ENCODE measurements at regions not wholly inside any gene's neighbourhood (a gene's known extent, or its start where the extent isn't known, plus 50 kb on each side); places are given as distances from the start of the nearest gene placed in this dataset.

GRCh38 chr1:93815366-93816110 lies 63.5 kb downstream of the DNTTIP2 start:
- no peak for DNase-seq (ENCODE audit: low spot score)

DNA sequence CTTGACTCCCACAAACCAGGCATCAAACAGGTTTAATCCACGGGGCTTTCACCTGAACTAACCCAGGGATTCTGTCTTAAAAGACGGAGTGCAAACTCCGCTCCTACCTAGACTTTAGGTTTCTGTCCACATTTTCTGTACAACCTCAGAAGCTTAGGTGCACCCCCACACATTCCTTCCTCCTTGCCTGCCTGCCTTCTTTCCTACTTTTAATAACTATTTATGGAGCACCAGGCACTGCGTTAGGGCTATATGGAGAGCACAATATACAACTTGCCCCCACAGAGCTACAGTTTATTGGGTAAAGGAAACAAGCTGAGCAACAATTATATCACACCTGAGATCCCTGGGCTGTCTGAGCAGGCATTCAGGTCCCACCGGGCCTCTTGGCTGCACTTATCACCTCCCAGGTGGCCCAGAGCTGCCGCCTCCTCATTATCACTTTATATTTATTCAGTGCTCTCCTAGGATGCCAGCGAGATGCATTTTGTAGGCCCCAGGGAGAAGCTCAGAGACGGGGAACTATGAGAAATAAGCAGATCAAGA lies 64.1 kb downstream of the DNTTIP2 start:
- no peak for DNase-seq (ENCODE audit: low spot score)

DNA sequence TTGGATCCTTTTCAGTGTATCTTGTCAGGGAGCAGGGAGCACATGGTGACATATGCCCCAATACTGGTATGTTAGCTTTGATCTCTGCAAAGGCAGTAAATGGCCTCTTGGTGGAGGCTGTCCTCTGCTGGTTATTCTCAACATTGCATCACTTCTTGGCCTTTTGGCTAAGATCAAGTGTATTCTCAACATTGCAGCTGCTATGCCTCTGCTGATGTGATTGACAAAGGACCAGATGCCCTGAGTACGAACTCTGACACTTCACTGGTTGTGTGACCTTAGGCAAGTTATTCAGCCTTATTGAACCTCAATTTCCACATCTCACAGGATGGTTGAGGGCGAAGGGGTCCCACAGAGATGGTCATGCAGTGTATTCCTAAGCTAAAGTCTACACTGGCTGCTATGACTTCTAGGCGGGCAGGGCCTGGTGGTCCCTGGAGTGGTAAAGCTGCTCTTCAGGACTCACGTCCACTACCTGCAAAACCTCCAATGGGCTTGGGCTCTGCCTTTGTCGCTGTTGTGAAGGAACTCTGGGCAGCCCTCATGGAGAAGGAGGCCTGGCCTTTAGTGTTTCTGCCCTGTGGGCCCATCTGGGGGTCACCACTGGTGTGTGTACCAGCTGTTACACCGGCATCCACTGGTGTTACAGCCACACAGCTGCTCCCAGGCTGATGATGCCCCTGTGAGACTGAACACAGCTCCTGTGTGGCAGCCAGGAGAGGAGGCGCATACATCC lies 64.8 kb downstream of the DNTTIP2 start:
- peak; percentile 72 for DNase-seq (ENCODE audit: low spot score)

GRCh38 chr1:93813076-93813475 lies 65.9 kb downstream of the DNTTIP2 start:
- DNase-seq (ENCODE audit: low spot score), result no peak

GRCh38 chr1:93811326-93812065 lies 67.5 kb downstream of the DNTTIP2 start:
- no peak for DNase-seq (ENCODE audit: low spot score)

DNA sequence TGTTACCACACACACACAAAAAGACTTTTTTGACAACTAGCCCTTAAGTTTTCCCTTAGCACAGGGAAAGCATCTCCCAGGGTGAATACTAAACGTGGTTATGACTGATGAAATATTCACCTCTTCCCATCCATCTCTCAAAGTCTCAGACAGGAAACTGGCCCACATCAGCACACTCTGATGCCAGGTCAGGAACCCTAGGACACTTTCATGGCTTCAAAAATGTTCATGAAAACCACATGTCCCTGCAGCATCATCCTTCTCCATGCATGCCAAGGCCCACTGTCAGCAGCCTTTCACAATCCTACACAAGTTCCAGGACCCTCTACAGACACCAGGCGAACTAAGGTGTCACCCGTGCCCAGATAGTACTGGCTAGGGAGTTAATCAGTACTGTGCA lies 68.7 kb downstream of the DNTTIP2 start:
- no peak for DNase-seq (ENCODE audit: low spot score)

- DNase-seq (ENCODE audit: low spot score), result no peak
These were observed 70.1 kb downstream of the DNTTIP2 start for GRCh38 chr1:93808871-93809270.

GRCh38 chr1:93807311-93807930 lies 71.6 kb downstream of the DNTTIP2 start:
- DNase-seq (ENCODE audit: low spot score), result no peak

- no peak for DNase-seq (ENCODE audit: low spot score)
These were observed 73.9 kb downstream of the DNTTIP2 start for GRCh38 chr1:93805027-93805610.

DNA sequence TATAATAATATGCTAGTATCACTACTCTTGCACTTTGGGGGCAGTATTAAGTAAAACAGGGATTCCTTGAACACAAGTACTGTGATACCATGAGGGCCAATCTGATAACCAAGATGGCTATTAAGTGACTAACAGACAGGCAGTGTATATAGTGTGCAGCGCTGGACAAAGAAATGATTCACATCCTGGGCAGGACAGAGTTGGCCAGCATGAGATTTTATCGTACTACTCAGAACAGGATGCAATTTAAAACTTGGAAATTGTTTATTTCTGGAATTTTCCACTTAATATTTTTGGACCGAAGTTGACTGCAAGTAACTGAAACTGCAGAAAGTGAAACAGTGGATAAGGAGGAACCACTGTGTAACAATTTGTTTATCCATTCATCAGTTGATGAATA lies 74.6 kb downstream of the DNTTIP2 start:
- DNase-seq (ENCODE audit: low spot score), result no peak

DNA sequence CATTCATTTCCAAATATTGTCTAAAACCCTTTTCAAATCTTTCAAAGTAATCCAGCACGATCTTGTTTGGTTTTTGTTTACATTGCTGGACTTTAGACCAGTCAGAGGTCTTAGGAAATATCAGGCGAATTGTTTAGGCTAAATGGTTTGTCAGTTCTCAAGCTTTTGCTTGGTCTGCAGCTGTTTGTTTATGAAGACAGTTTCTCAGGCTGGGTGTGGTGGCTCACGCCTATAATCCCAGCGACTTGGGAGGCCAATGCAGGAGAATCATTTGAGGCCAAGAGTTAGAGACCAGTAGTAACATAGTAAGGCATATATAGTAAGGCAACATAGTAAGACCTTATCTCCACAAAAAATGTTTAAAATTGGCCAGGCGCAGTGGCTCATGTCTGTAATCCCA lies 77.5 kb downstream of the DNTTIP2 start:
- no peak for DNase-seq (ENCODE audit: low spot score)

DNA sequence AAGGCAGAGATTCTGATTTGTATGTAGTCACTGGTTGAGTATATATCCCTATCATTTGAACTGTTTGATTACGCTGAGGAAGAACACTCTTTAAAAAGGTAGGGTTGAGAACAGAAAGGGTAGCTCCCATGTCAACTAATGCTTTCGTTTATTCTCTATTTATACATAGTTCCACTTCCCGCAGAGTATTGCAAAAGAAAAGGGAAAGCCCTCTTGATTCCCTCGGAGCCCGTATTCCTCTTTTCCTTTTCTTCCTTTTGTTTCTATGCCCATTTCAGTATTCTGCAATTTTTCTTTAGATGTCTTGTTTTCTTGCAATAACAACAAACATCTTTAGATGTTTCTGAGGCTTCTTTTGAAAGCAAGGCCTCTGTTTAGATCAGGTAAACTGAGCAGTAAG lies 78.2 kb downstream of the DNTTIP2 start:
- no peak for DNase-seq (ENCODE audit: low spot score)

DNA sequence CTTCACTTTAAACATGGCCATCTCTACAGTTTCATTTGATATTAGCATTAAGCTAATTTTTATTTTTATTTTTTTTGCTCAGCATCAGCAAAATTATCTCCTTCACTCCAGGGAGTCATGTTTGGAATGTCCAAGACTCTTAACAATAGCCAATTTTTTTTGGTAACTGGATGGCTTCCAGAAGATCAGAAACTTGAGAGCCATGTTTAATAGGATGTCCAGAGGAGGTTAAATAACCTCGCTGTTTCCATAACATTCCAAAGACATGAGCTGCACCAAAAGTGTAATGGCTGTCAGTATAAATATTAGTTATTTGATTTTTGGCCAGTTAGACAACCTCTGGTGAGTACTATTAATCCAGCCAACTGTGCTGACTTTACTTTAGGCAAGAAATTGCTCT lies 80.7 kb downstream of the DNTTIP2 start:
- DNase-seq (ENCODE audit: low spot score), result no peak

- DNase-seq (ENCODE audit: low spot score), result peak; percentile 16
These were observed 94.5 kb downstream of the DNTTIP2 start for GRCh38 chr1:93784538-93784937.

DNA sequence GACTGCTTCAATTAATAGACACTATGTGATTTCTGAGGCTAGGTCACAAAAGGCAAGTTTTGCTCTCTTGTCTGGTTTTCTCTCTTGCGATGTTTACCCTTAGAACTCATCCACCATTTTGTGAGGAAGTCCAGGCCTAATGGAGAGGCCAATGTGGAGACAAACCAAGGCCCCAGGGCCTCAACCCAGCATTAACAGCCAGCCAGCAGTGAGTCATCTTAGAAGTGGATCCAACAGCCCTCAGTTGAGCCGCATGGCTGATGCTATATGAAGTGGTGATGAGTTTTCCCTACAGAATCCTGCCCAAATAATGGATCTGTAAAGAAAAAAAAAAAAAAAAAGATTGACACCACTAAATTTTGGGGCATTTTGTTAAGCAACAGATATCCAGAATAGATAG lies 95.1 kb downstream of the DNTTIP2 start:
- DNase-seq (ENCODE audit: low spot score), result no peak

DNA sequence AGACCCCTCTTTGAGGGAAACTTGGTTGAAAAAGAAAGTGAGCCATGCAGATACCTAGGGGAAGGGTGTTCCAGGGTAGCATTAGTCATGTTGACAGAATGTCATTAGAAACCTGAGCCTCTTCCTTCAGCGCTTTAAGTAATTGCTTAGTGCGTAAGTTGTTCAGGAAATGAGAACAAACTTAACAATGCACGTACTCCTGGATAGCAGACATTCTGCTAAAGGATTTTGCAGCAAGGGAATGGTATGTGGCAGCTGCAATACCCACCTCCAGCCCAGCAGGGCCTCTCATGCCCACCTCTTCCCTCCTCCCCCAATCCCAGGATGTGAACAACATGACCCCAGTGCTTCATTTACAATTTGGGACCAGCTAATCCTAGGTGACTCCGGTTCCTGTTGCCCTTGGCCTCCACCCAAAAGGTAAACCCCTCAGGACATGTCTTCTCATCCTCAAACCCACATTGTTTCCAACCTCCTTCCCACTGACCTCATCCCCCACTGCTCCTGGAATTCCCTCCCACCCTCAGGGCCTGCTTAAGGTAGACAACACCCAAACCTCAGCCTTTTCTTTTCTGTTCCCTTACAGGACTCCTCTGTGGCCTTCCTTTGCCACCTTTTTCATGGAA lies 98.0 kb upstream of the BCAR3 start:
- no peak for DNase-seq (ENCODE audit: low spot score)

DNA sequence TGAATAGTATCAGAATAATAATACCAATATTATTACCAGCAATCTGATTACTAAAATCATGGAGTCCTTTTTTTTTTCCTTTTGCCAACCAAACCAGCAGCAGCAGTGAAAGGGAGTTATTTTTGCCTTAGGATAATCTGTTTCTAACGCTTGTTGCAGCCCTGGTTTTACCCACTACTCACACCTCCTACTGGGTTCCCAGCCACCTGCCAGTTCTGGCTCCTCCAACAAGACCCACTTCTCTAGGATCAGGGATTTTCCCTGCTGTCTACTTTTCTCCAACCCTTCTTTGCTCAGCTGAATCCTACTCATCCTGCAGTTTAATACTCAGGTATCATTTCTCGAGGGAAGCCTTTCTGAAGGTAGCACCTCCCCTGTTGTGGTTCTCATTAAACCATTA lies 96.8 kb upstream of the BCAR3 start:
- no peak for DNase-seq (ENCODE audit: low spot score)

GRCh38 chr1:93777255-93777654 lies 95.6 kb upstream of the BCAR3 start:
- no peak for DNase-seq (ENCODE audit: low spot score)

DNA sequence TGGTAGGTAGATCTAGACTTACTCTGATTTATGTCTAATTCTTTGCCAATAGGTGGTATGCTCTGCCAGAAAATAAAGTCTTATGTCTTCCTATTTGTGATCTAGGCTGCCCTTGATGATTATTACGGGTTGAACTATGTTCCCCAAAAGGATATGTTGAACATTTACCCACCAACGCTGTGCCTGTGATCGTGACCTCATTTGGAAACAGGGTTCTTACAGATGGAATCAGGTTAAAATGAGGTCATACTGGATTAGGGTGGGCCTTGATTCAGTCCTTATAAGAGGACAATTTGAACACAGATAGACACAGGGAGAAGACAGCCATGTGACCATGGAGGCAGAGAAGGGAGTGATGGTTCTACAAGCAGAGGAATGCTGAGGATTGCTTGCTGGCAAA lies 95.1 kb upstream of the BCAR3 start:
- DNase-seq (ENCODE audit: low spot score), result no peak

DNA sequence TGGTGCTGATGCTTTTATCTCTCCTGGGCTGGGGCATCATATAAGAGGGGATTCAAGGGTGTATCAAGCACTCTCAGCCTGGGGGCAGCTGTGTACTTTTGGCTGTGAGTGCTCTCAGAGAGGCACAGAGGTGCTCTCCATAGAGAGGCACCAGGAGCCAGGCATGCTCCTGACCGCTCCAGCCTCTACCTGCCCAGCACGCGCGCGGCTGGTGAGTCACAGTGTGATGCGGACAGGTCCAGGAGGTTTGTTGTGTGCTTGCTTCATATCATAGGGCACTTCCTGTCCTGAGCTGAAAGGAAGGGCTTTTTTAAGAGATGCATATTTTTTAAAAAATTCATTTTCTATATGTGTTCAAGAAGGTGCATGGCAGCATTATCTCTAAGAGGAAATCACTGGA lies 93.6 kb upstream of the BCAR3 start:
- DNase-seq (ENCODE audit: low spot score), result no peak

- no peak for DNase-seq (ENCODE audit: low spot score)
These were observed 93.1 kb upstream of the BCAR3 start for GRCh38 chr1:93774707-93775106.
